SK-N-SH treated with all-trans-retinoic acid at 6 μM for 48 hours (cell line): ENCODE measurements at regions not wholly inside any gene's neighbourhood (a gene's known extent, or its start where the extent isn't known, plus 50 kb on each side); places are given as distances from the start of the nearest gene placed in this dataset.

Experiments
- ATAC-seq: fragments of 200-7000 bp; cut with Tn5 transposase; 3 replicates; pipeline ENCODE4 v1.9.1; 2020; ENCODE audit warnings: mild to moderate bottlenecking, moderate library complexity
- ARNTL ChIP-seq: fragments of 450-650 bp; formaldehyde crosslinking; IDR thresholded peaks from 2 replicates; pipeline ENCODE4 v1.5.0; 2020; ENCODE audit warnings: low read depth, mild to moderate bottlenecking, moderate library complexity, borderline replicate concordance
- CSDC2 ChIP-seq: fragments of 250-450 bp; sonication (Bioruptor Pico); IDR thresholded peaks from 2 replicates; pipeline ENCODE4 v1.5.0; 2020; ENCODE audit warnings: mild to moderate bottlenecking, moderate library complexity
- ESRRG ChIP-seq: fragments of 250-450 bp; sonication (Bioruptor Pico); IDR thresholded peaks from 2 replicates; pipeline ENCODE4 v1.6.1; 2021; ENCODE audit warnings: mild to moderate bottlenecking
- GLIS3 ChIP-seq: fragments of 250-450 bp; sonication (Bioruptor Pico); IDR thresholded peaks from 2 replicates; pipeline ENCODE4 v1.5.0; 2020; ENCODE audit warnings: mild to moderate bottlenecking, moderate library complexity
- ISL1 ChIP-seq: fragments of 250-450 bp; sonication (Bioruptor Pico); IDR thresholded peaks from 2 replicates; pipeline ENCODE4 v2.1.2; 2022; ENCODE audit warnings: mild to moderate bottlenecking, moderate library complexity
- OSR1 ChIP-seq: fragments of 250-450 bp; sonication (Bioruptor Pico); IDR thresholded peaks from 2 replicates; pipeline ENCODE4 v1.8.0; 2022; ENCODE audit warnings: moderate library complexity, mild to moderate bottlenecking, inconsistent platforms
- POU6F1 ChIP-seq: fragments of 250-450 bp; sonication (Bioruptor Pico); IDR thresholded peaks from 2 replicates; pipeline ENCODE4 v1.8.0; 2021; ENCODE audit warnings: low read depth, mild to moderate bottlenecking, moderate library complexity, borderline replicate concordance
- RARB ChIP-seq: fragments of 250-450 bp; sonication (Bioruptor Pico); IDR thresholded peaks from 2 replicates; pipeline ENCODE4 v1.8.0; 2021; ENCODE audit warnings: mild to moderate bottlenecking, moderate library complexity
- SNAI2 ChIP-seq: fragments of 250-450 bp; sonication (Bioruptor Pico); IDR thresholded peaks from 2 replicates; pipeline ENCODE4 v1.5.0; 2020; ENCODE audit warnings: mild to moderate bottlenecking, moderate library complexity
- TCF4 ChIP-seq: fragments of 250-450 bp; sonication (Bioruptor Pico); IDR thresholded peaks from 2 replicates; pipeline ENCODE4 v1.8.0; 2021; ENCODE audit warnings: mild to moderate bottlenecking, moderate library complexity, borderline replicate concordance
- TSHZ2 ChIP-seq: fragments of 250-450 bp; sonication (Bioruptor Pico); IDR thresholded peaks from 2 replicates; pipeline ENCODE4 v1.5.0; 2020; ENCODE audit warnings: mild to moderate bottlenecking, moderate library complexity
- ZFP3 ChIP-seq: fragments of 250-450 bp; sonication (Bioruptor Pico); IDR thresholded peaks from 2 replicates; pipeline ENCODE4 v1.5.0; 2020; ENCODE audit warnings: mild to moderate bottlenecking, moderate library complexity
- ZFP30 ChIP-seq: fragments of 450-650 bp; formaldehyde crosslinking; IDR thresholded peaks from 2 replicates; pipeline ENCODE4 v1.5.0; 2022; ENCODE audit warnings: mild to moderate bottlenecking, moderate library complexity
- ZNF565 ChIP-seq: fragments of 450-650 bp; formaldehyde crosslinking; conservative IDR thresholded peaks from 2 replicates; pipeline ENCODE4 v1.5.0; 2020; ENCODE audit warnings: low read depth, mild to moderate bottlenecking, moderate library complexity
- TF ChIP-seq, protein P1 (sequence below): fragments of 250-450 bp; sonication (Bioruptor Pico); IDR thresholded peaks from 2 replicates; pipeline ENCODE4 v1.8.0; 2020; ENCODE audit warnings: mild to moderate bottlenecking, moderate library complexity, borderline replicate concordance
- TF ChIP-seq, protein P2 (sequence below): fragments of 250-450 bp; sonication (Bioruptor Pico); IDR thresholded peaks from 2 replicates; pipeline ENCODE4 v1.5.1; 2020; ENCODE audit warnings: low read depth, mild to moderate bottlenecking, moderate library complexity

GRCh38 chr7:130932088-130932487, 198.1 kb upstream of the KLF14 start (continued):
- TF ChIP-seq, protein P1, sequence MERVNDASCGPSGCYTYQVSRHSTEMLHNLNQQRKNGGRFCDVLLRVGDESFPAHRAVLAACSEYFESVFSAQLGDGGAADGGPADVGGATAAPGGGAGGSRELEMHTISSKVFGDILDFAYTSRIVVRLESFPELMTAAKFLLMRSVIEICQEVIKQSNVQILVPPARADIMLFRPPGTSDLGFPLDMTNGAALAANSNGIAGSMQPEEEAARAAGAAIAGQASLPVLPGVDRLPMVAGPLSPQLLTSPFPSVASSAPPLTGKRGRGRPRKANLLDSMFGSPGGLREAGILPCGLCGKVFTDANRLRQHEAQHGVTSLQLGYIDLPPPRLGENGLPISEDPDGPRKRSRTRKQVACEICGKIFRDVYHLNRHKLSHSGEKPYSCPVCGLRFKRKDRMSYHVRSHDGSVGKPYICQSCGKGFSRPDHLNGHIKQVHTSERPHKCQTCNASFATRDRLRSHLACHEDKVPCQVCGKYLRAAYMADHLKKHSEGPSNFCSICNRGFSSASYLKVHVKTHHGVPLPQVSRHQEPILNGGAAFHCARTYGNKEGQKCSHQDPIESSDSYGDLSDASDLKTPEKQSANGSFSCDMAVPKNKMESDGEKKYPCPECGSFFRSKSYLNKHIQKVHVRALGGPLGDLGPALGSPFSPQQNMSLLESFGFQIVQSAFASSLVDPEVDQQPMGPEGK (CRISPR knock-in tag): no peak
- TF ChIP-seq GLIS3 (CRISPR knock-in tag): no peak
- TF ChIP-seq RARB (CRISPR knock-in tag): no peak
- TF ChIP-seq TSHZ2 (CRISPR knock-in tag): no peak
- TF ChIP-seq, all 23 proteins: peak for 0

- TF ChIP-seq, protein P2, sequence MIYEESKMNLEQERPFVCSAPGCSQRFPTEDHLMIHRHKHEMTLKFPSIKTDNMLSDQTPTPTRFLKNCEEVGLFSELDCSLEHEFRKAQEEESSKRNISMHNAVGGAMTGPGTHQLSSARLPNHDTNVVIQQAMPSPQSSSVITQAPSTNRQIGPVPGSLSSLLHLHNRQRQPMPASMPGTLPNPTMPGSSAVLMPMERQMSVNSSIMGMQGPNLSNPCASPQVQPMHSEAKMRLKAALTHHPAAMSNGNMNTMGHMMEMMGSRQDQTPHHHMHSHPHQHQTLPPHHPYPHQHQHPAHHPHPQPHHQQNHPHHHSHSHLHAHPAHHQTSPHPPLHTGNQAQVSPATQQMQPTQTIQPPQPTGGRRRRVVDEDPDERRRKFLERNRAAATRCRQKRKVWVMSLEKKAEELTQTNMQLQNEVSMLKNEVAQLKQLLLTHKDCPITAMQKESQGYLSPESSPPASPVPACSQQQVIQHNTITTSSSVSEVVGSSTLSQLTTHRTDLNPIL: no peak
- TF ChIP-seq ARNTL (CRISPR knock-in tag): no peak
- no peak for TF ChIP-seq TSHZ2 (CRISPR knock-in tag)
- no peak for TF ChIP-seq ZFP30 (CRISPR knock-in tag)
- no peak for TF ChIP-seq ZFP3 (CRISPR knock-in tag)
- TF ChIP-seq TCF4: no peak
- no peak for TF ChIP-seq GLIS3 (CRISPR knock-in tag)
- no peak for TF ChIP-seq SNAI2 (CRISPR knock-in tag)
- TF ChIP-seq ESRRG: no peak
- no peak for TF ChIP-seq ZNF565 (CRISPR knock-in tag)
- TF ChIP-seq POU6F1 (CRISPR knock-in tag): no peak
- TF ChIP-seq, protein P1 (CRISPR knock-in tag): no peak
- no peak for TF ChIP-seq OSR1 (CRISPR knock-in tag)
- no peak for TF ChIP-seq ISL1 (CRISPR knock-in tag)
- TF ChIP-seq CSDC2 (CRISPR knock-in tag): no peak
- ATAC-seq: peak; percentile 11; the same call in 2 of the 3 replicates
Measured at GRCh38 chr7:130932667-130933432, 198.8 kb upstream of the KLF14 start.
